ENCODE measurements at regions not wholly inside any gene's neighbourhood (a gene's known extent, or its start where the extent isn't known, plus 50 kb on each side); places are given as distances from the start of the nearest gene placed in this dataset.

DNA sequence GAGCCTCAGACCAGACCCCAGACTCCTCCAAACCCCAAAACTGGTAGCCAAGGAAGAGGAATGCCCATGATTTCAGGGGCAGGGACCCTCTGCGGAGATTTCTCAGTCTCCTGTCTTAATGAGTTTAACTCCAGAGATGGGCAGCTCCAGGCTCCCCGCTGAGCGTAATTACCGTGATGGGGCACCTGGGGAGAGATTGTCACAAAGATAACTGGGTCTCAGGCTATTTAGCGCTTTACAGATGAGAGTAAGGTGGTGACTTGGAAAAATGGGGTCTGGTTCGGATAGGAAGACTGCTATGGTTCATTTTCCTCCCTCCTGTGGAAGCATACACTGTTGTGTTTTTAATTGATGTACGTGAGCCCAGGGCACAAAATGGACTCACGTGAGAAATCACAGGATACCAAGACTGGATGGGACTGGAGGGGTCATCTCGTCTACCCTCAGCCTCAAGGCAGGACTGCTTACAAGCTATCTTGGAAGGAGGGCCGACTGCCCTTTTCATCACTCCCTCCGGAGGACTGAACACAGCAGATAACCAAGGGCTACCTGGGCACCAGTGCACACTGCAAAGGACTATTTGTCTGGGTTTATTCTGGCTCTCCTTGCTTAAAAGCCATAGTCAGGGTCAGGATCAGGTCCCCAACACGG lies 427.8 kb downstream of the ZNF521 start:
- TF ChIP-seq PPARA (CRISPR knock-in tag; IDR thresholded peaks at IDR 0.05; ENCODE audit: borderline replicate concordance), result no peak
- TF ChIP-seq, protein P1, sequence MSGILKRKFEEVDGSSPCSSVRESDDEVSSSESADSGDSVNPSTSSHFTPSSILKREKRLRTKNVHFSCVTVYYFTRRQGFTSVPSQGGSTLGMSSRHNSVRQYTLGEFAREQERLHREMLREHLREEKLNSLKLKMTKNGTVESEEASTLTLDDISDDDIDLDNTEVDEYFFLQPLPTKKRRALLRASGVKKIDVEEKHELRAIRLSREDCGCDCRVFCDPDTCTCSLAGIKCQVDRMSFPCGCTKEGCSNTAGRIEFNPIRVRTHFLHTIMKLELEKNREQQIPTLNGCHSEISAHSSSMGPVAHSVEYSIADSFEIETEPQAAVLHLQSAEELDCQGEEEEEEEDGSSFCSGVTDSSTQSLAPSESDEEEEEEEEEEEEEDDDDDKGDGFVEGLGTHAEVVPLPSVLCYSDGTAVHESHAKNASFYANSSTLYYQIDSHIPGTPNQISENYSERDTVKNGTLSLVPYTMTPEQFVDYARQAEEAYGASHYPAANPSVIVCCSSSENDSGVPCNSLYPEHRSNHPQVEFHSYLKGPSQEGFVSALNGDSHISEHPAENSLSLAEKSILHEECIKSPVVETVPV (CRISPR knock-in tag; IDR thresholded peaks at IDR 0.05), result no peak
- no peak for TF ChIP-seq ZFP3 (CRISPR knock-in tag; IDR thresholded peaks at IDR 0.05)
- TF ChIP-seq, protein P2, sequence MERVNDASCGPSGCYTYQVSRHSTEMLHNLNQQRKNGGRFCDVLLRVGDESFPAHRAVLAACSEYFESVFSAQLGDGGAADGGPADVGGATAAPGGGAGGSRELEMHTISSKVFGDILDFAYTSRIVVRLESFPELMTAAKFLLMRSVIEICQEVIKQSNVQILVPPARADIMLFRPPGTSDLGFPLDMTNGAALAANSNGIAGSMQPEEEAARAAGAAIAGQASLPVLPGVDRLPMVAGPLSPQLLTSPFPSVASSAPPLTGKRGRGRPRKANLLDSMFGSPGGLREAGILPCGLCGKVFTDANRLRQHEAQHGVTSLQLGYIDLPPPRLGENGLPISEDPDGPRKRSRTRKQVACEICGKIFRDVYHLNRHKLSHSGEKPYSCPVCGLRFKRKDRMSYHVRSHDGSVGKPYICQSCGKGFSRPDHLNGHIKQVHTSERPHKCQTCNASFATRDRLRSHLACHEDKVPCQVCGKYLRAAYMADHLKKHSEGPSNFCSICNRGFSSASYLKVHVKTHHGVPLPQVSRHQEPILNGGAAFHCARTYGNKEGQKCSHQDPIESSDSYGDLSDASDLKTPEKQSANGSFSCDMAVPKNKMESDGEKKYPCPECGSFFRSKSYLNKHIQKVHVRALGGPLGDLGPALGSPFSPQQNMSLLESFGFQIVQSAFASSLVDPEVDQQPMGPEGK (CRISPR knock-in tag; IDR thresholded peaks at IDR 0.05; ENCODE audit: borderline replicate concordance), result no peak
- TF ChIP-seq, protein P3, sequence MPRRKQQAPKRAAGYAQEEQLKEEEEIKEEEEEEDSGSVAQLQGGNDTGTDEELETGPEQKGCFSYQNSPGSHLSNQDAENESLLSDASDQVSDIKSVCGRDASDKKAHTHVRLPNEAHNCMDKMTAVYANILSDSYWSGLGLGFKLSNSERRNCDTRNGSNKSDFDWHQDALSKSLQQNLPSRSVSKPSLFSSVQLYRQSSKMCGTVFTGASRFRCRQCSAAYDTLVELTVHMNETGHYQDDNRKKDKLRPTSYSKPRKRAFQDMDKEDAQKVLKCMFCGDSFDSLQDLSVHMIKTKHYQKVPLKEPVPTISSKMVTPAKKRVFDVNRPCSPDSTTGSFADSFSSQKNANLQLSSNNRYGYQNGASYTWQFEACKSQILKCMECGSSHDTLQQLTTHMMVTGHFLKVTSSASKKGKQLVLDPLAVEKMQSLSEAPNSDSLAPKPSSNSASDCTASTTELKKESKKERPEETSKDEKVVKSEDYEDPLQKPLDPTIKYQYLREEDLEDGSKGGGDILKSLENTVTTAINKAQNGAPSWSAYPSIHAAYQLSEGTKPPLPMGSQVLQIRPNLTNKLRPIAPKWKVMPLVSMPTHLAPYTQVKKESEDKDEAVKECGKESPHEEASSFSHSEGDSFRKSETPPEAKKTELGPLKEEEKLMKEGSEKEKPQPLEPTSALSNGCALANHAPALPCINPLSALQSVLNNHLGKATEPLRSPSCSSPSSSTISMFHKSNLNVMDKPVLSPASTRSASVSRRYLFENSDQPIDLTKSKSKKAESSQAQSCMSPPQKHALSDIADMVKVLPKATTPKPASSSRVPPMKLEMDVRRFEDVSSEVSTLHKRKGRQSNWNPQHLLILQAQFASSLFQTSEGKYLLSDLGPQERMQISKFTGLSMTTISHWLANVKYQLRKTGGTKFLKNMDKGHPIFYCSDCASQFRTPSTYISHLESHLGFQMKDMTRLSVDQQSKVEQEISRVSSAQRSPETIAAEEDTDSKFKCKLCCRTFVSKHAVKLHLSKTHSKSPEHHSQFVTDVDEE (CRISPR knock-in tag; IDR thresholded peaks at IDR 0.05), result no peak
- no peak for TF ChIP-seq ZNF70 (CRISPR knock-in tag; IDR thresholded peaks at IDR 0.05)
- TF ChIP-seq, protein P4, sequence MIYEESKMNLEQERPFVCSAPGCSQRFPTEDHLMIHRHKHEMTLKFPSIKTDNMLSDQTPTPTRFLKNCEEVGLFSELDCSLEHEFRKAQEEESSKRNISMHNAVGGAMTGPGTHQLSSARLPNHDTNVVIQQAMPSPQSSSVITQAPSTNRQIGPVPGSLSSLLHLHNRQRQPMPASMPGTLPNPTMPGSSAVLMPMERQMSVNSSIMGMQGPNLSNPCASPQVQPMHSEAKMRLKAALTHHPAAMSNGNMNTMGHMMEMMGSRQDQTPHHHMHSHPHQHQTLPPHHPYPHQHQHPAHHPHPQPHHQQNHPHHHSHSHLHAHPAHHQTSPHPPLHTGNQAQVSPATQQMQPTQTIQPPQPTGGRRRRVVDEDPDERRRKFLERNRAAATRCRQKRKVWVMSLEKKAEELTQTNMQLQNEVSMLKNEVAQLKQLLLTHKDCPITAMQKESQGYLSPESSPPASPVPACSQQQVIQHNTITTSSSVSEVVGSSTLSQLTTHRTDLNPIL (CRISPR knock-in tag; IDR thresholded peaks at IDR 0.05; ENCODE audit: low read depth), result no peak
- TF ChIP-seq RARB (CRISPR knock-in tag; IDR thresholded peaks at IDR 0.05), result no peak
- TF ChIP-seq ZNF565 (CRISPR knock-in tag; conservative IDR thresholded peaks at IDR 0.05; ENCODE audit: low read depth), result no peak
- TF ChIP-seq ZNF8 (CRISPR knock-in tag; IDR thresholded peaks at IDR 0.05), result no peak
- no peak for TF ChIP-seq ZFP30 (CRISPR knock-in tag; IDR thresholded peaks at IDR 0.05)
- TF ChIP-seq TCF4 (CRISPR knock-in tag; IDR thresholded peaks at IDR 0.05; ENCODE audit: borderline replicate concordance), result no peak
- TF ChIP-seq ZC3H10 (CRISPR knock-in tag; IDR thresholded peaks at IDR 0.05), result no peak

All from SK-N-SH treated with all-trans-retinoic acid at 6 μM for 48 hours (cell line).